SU-DHL-6 (cell line): ENCODE measurements at regions not wholly inside any gene's neighbourhood (a gene's known extent, or its start where the extent isn't known, plus 50 kb on each side); places are given as distances from the start of the nearest gene placed in this dataset.

Experiments used
- H2AFZ ChIP-seq: fragments of 200-600 bp; sonication (generic); 2 replicates; pipeline ENCODE4 v1.6.1; 2014; ENCODE audit warnings: low read depth, mild to moderate bottlenecking, moderate library complexity, mixed read lengths, antibody characterized with exemption, low read length; ENCODE audit not compliant: severe bottlenecking
- H3F3A ChIP-seq: fragments of 200-600 bp; shearing (Covaris generic); 2 replicates; pipeline ENCODE4 v1.6.0; 2016; ENCODE audit warnings: antibody characterized with exemption, mild to moderate bottlenecking; ENCODE audit not compliant: insufficient read depth
- H3K27ac ChIP-seq: fragments of 200-600 bp; sonication (generic); 2 replicates; pipeline ENCODE4 v1.5.1; 2016; ENCODE audit warnings: low read depth, mild to moderate bottlenecking, low read length, moderate library complexity, mixed read lengths
- H3K27me3 ChIP-seq: fragments of 200-600 bp; sonication (generic), shearing (Covaris generic); 2 replicates; pipeline ENCODE4 v1.6.0; 2014; ENCODE audit warnings: mild to moderate bottlenecking, low read length
- H3K36me3 ChIP-seq: fragments of 200-600 bp; sonication (generic); 2 replicates; pipeline ENCODE4 v1.6.1; 2014; ENCODE audit warnings: mild to moderate bottlenecking, low read length, mixed read lengths
- H3K4me2 ChIP-seq: fragments of 300-600, 200-600 bp; shearing (Covaris generic), sonication (generic); 2 replicates; pipeline ENCODE4 v1.6.0; 2014; ENCODE audit warnings: low read length, low read depth, mild to moderate bottlenecking; ENCODE audit not compliant: poor library complexity, severe bottlenecking
- H3K4me3 ChIP-seq: fragments of 200-600 bp; sonication (generic); 2 replicates; pipeline ENCODE4 v1.5.1; 2014; ENCODE audit warnings: antibody characterized with exemption, low read length, mild to moderate bottlenecking, mixed read lengths; ENCODE audit not compliant: insufficient read depth, poor library complexity, severe bottlenecking
- H3K79me2 ChIP-seq: fragments of 200-600 bp; sonication (generic); 2 replicates; pipeline ENCODE4 v1.6.1; 2014; ENCODE audit warnings: mild to moderate bottlenecking, low read length, moderate library complexity; ENCODE audit not compliant: insufficient read depth
- H3K9ac ChIP-seq: fragments of 200-600 bp; sonication (generic); 2 replicates; pipeline ENCODE4 v1.7.0; 2014; ENCODE audit warnings: mild to moderate bottlenecking, low read length
- H3K9me2 ChIP-seq: fragments of 200-600 bp; sonication (generic); replicated peaks from 2 replicates; pipeline ENCODE4 v1.6.1; 2014; ENCODE audit warnings: low read length; ENCODE audit not compliant: insufficient read depth
- H3K9me3 ChIP-seq: fragments of 200-600 bp; sonication (generic); 2 replicates; pipeline ENCODE4 v1.6.1; 2014; ENCODE audit warnings: low read length, mixed read lengths; ENCODE audit not compliant: insufficient read depth
- H4K20me1 ChIP-seq: fragments of 200-600 bp; sonication (generic); 2 replicates; pipeline ENCODE4 v1.6.1; 2014; ENCODE audit warnings: low read depth, mild to moderate bottlenecking, antibody characterized with exemption, low read length, moderate library complexity, mixed read lengths
- CTCF ChIP-seq: fragments of 200-600 bp; sonication (generic); IDR thresholded peaks from one replicate; pipeline ENCODE4 v1.5.1; 2017; ENCODE audit warnings: antibody characterized with exemption, mild to moderate bottlenecking, low read length, moderate library complexity; ENCODE audit not compliant: insufficient read depth, poor library complexity, severe bottlenecking
- EZH2phosphoT487 ChIP-seq: fragments of 200-600 bp; sonication (generic), shearing (Covaris generic); conservative IDR thresholded peaks from 2 replicates; pipeline ENCODE4 v1.6.1; 2018; ENCODE audit warnings: mild to moderate bottlenecking, antibody characterized with exemption, low read length, moderate library complexity, mixed read lengths

GRCh38 chr5:125367702-125368101, 621.3 kb upstream of the ZNF608 start:
- Histone ChIP-seq H3K27me3 (no peaks in the 10 kb centered on the region), H3K36me3 (no peaks in the 10 kb centered on the region), H3K9me2 (no peaks in the 10 kb centered on the region), H3K4me2 (no peak overlapping the region), H2AFZ (no peak overlapping the region), H3K27ac (no peak overlapping the region), H3K9ac (no peak overlapping the region), H4K20me1 (no peaks in the 10 kb centered on the region), H3K79me2 (no peaks in the 10 kb centered on the region), H3K9me3 (no peaks in the 10 kb centered on the region), H3F3A (no peaks in the 10 kb centered on the region), H3K4me3 (no peak overlapping the region)
- no peak for TF ChIP-seq EZH2phosphoT487
- no peak for TF ChIP-seq CTCF

- Histone ChIP-seq H3K4me2 (no peak overlapping the region), H3K27me3 (no peaks in the 10 kb centered on the region), H3K9ac (no peak overlapping the region), H3K4me3 (no peak overlapping the region), H3K27ac (no peak overlapping the region), H4K20me1 (no peaks in the 10 kb centered on the region), H3K79me2 (no peaks in the 10 kb centered on the region), H3K9me3 (no peaks in the 10 kb centered on the region), H3K36me3 (no peaks in the 10 kb centered on the region), H2AFZ (no peak overlapping the region), H3K9me2 (no peaks in the 10 kb centered on the region), H3F3A (no peaks in the 10 kb centered on the region)
- TF ChIP-seq CTCF (no peak), EZH2phosphoT487 (no peak)
Measured at GRCh38 chr5:125370461-125371205, 624.2 kb upstream of the ZNF608 start.

DNA sequence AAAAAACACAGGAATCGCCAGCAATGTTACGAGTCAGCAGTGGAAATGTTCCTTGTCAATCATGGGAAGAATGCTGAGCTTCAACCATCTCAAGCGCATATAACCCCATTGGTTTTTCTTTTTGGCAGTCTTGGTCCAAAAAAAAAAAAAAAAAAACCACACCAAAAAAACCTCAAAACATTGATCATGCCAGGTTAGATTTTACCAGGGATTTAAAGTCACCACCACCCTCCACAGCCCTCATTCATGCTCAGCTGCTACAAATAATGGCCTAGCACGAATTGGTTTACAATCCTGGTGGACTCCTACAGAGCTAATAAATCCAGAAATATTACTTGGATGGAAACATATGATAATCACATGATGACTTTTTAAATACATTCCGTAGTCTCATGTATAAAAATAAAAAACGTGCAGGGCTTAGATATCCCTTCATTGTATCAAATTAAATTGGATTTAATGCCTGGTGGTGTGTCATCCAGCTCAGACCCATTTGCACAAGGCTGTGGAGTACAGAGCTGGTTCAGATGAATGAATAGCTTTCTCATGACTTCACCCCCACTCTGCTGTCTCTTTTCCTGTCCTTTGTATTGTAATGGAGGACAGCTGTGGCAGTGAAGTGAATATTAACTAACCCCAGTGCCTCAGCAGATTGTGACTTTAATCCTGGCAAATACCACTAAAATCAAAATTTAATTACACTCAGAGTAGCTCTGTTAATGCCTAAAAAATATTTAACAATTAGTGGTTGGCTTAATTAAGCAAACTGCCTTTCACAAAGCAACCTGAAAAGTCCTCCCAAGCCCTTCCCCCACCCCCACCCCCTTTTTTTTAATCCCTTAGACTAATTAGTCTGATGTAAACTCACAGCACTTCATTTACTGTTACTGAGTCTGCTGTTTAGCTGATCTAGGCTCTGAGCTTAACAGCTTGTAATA, 626.5 kb upstream of the ZNF608 start:
- Histone ChIP-seq H3K9me3 (no peaks in the 10 kb centered on the region), H3K27ac (no peak overlapping the region), H2AFZ (no peak overlapping the region), H3K79me2 (no peaks in the 10 kb centered on the region), H3K4me3 (no peak overlapping the region), H3K27me3 (no peaks in the 10 kb centered on the region), H3K9ac (no peak overlapping the region), H4K20me1 (no peaks in the 10 kb centered on the region), H3K9me2 (no peaks in the 10 kb centered on the region), H3K4me2 (no peak overlapping the region), H3F3A (no peaks in the 10 kb centered on the region), H3K36me3 (no peaks in the 10 kb centered on the region)
- TF ChIP-seq EZH2phosphoT487 (no peak), CTCF (no peak)
